Aorta (tissue), 5 donors: ENCODE measurements at regions not wholly inside any gene's neighbourhood (a gene's known extent, or its start where the extent isn't known, plus 50 kb on each side); places are given as distances from the start of the nearest gene placed in this dataset.
"Not testable (repeated sequence)": the region's sequence is repeated elsewhere in the genome, so short reads cannot be mapped to it uniquely, and the experiment has no call there.

Source experiments
- ATAC-seq: fragments of 200-7000 bp; cut with Tn5 transposase; one replicate; pipeline ENCODE4 v1.9.1; 2022; ENCODE audit warnings: moderate library complexity; ENCODE audit not compliant: low FRiP score
- DNase-seq, 2 donors: peaks; one replicate each; pipeline ENCODE4 v3.0.0-alpha.2; 2020
- H3K27ac ChIP-seq, 2 donors: one replicate each; pipeline ENCODE4 v1.5.1; 2013; ENCODE audit warnings: low read length in 2 of 2, mild to moderate bottlenecking in 2 of 2, moderate library complexity in 2 of 2, control low read depth in 1 of 2, inconsistent platforms in 1 of 2, low read depth in 1 of 2
- H3K27me3 ChIP-seq, 2 donors: one replicate each; pipeline ENCODE4 v1.6.1; 2013; ENCODE audit warnings: control low read depth in 1 of 2, low read length in 1 of 2, mild to moderate bottlenecking in 1 of 2, moderate library complexity in 1 of 2; ENCODE audit not compliant: insufficient read depth in 2 of 2, control insufficient read depth in 1 of 2
- H3K36me3 ChIP-seq, 2 donors: one replicate each; pipeline ENCODE4 v1.6.1; 2013; ENCODE audit warnings: control low read depth in 1 of 2, low read length in 1 of 2, mild to moderate bottlenecking in 1 of 2; ENCODE audit not compliant: insufficient read depth in 2 of 2, control insufficient read depth in 1 of 2
- H3K4me1 ChIP-seq, 2 donors: one replicate each; pipeline ENCODE4 v1.6.1; 2013; ENCODE audit warnings: low read length in 2 of 2, control low read depth in 1 of 2, mild to moderate bottlenecking in 1 of 2, moderate library complexity in 1 of 2; ENCODE audit not compliant: insufficient read depth in 2 of 2, control insufficient read depth in 1 of 2
- H3K4me3 ChIP-seq, 2 donors: one replicate each; pipeline ENCODE4 v1.5.1; 2013; ENCODE audit warnings: low read length in 2 of 2, control low read depth in 1 of 2, mild to moderate bottlenecking in 1 of 2
- H3K9me3 ChIP-seq: one replicate; pipeline ENCODE4 v1.6.1; 2013; ENCODE audit warnings: mild to moderate bottlenecking, low read length; ENCODE audit not compliant: control insufficient read depth
- WGBS, 2 donors: extraction: QIAGEN DNeasy Blood & Tissue Kit; methylation state at CpG; one replicate each; pipeline ENCODE4 v1.1.7; 2013; 5-methylcytosine and 5-hydroxymethylcytosine counted together
- intact Hi-C, 2 donors: fragments of 100-400 bp; cut with DNase I; formaldehyde crosslinking; loops; one replicate each; pipeline versions ENCODE4 v1.14.2 to v1.15.0; 2022
- donor health status: healthy with polysubstance abuse.
- donor health status: Bipolar disorder and iron deficiency.
- donor health status: DM: no; HTN: no; CAD: no.
- donor health status: DM: no; HTN: no; CAD: no.
- donor health status: DM: yes; HTN: yes; CAD: no.

DNA sequence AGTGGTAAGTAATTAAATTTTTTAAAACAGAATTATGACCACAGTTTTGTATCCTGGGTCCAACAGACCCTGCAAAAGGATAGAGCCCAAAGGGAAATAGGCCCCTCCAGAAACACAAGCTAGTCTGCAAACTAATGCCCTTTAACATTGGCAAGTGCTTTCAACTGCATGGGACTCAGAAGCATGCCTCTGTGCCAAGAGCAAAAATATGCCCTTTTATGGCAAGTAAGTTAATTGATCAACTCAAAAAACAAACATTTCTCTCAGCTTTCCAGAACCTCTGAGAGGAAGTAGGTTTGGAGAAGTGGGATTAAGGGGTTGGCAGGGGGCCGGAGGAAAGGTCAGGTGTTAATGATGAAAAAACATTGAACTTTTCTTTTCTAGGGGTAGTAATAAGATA lies 186.6 kb upstream of the PRSS1 start:
- DNase-seq (no peak), ATAC-seq (no peak)
- Histone ChIP-seq H3K9me3 (no peaks in the 10 kb centered on the region), H3K27ac (no peak overlapping the region), H3K4me1 (no peaks in the 10 kb centered on the region), H3K27me3 (no peaks in the 10 kb centered on the region), H3K36me3 (no peaks in the 10 kb centered on the region), H3K4me3 (no peak overlapping the region)
- WGBS, 2 donors = 54 to 57% methylated on average over 1 of the region's 1 CpG
- intact Hi-C loops = no loop called here

DNA sequence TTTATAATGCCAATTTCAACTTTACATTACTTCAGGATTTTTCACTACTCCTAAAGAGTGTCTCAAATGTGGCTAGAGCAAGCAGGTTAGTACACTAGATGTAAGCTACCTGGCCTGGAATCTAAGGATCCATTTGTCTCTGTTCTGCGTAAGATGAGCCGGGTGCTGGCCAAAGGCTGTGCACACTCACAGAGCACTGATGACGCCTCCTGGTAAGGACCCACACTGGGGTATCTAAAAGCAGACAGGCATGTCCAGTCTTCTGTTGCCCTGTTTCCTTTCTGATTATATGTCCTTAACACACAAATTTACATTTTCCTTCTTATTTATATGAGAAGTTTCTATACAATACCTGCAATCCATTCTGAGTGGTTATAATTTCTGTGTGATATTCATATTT lies 187.9 kb upstream of the PRSS1 start:
- H3K36me3 ChIP-seq, H3K9me3 ChIP-seq, ATAC-seq, intact Hi-C loops, DNase-seq, H3K27me3 ChIP-seq, H3K4me1 ChIP-seq, H3K4me3 ChIP-seq, H3K27ac ChIP-seq: not testable (repeated sequence)
- WGBS, 2 donors = 86 to 87% methylated on average over 3 of the region's 3 CpGs

DNA sequence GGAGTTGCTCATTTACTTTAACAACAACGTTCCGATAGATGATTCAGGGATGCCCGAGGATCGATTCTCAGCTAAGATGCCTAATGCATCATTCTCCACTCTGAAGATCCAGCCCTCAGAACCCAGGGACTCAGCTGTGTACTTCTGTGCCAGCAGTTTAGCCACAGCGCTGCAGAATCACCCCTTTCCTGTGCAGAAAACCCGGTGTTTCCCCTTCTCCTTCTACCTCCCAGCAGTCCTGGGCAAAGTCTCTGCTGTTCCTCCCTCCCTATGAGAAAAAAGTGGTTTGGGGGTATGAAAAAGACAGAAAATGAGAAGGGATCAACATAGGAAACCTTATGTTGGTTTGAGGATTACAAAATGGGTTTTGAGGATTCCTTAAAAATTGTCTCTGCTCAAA lies 188.5 kb upstream of the PRSS1 start:
- ATAC-seq, H3K36me3 ChIP-seq, H3K9me3 ChIP-seq, H3K27me3 ChIP-seq, H3K4me3 ChIP-seq, intact Hi-C loops, H3K27ac ChIP-seq, H3K4me1 ChIP-seq, DNase-seq: not testable (repeated sequence)
- 84 to 87% methylated on average over 4 to 5 of the region's 6 CpGs for WGBS, 2 donors

DNA sequence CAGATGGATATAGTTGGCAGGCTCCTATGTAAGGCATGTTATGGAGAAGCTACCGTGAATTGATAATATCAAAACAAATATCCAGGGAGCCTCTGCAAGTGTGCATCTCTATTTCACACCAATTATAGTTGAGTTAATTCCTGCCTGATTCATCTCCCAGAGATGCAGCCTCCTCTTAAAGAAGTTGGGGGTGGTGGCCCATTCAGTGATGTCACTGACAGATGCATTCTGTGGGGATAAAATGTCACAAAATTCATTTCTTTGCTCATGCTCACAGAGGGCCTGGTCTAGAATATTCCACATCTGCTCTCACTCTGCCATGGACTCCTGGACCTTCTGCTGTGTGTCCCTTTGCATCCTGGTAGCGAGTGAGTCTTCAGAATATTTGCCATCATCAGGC lies 189.1 kb upstream of the PRSS1 start:
- intact Hi-C loops = no loop called here
- Histone ChIP-seq H3K27me3 (no peaks in the 10 kb centered on the region), H3K36me3 (no peaks in the 10 kb centered on the region), H3K4me3 (no peak overlapping the region), H3K9me3 (no peaks in the 10 kb centered on the region), H3K4me1 (no peaks in the 10 kb centered on the region), H3K27ac (no peak overlapping the region)
- no peak for ATAC-seq
- WGBS, 2 donors = 87 to 88% methylated on average over 2 of the region's 2 CpGs
- DNase-seq = no peak

DNA sequence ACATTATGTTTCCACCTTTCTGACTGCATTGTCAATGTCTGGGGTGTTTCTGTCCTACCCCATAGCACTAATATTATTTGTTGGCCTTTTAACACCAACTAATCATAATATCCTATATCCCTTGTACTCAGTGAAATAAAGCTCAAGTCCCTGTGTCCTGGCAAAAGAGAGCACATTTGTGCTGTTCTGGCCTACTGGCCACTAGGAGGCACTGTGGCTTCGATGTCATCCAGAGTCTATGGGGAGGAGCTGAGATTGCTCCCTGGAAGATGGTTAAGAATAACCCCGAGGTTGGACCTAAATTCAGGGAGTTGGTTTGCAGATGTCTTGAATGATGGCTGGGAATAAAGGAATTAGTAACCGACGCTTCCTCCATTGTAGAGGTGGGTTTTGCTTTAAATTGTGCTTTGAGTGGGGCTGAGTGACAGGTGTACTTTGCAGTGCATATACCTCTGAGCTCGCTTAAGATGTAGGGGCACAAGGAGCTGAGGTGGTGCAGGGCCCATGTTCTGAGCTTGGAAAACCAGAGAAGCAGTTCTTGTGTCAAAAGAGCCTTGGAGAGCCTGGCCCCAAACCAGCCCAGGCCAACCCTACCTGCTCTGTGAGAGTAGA lies 191.2 kb upstream of the PRSS1 start:
- H3K4me3 ChIP-seq = no peak overlapping the region
- WGBS, 2 donors = 39 to 42% methylated on average over 5 of the region's 5 CpGs
- ATAC-seq = no peak

DNA sequence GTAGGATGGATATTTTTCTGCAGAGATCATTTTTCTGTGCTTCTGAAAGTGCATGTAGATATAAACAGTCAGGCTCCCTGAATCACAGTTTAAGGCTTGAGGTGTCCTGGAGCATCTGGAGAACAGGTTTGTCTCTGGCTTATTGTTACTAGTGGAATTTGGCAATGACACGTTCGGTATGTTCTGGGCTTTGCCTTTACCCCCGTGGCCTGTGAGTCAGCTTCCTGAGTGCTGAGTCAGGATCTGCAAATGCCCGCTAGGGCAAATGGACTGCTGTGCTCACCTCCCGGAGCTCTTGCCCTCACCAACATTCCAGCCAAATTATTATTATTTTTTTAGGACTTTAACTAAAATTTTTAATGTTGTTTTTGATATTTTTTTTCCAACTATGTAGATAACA lies 192.5 kb upstream of the PRSS1 start:
- no peaks in the 10 kb centered on the region for H3K27me3 ChIP-seq
- ATAC-seq (peak; percentile 62), DNase-seq (peak; percentile 80 to 81)
- intact Hi-C loops = no loop called here
- H3K4me3 ChIP-seq = no peak overlapping the region
- no peaks in the 10 kb centered on the region for H3K4me1 ChIP-seq
- no peak overlapping the region for H3K27ac ChIP-seq
- H3K9me3 ChIP-seq = no peaks in the 10 kb centered on the region
- WGBS, 2 donors = 2 to 3% methylated on average over 5 of the region's 5 CpGs
- H3K36me3 ChIP-seq = no peaks in the 10 kb centered on the region

More for the DNA sequence above, 191.2 kb upstream of the PRSS1 start:
- H3K36me3 ChIP-seq = no peaks in the 10 kb centered on the region
- DNase-seq = no peak
- H3K9me3 ChIP-seq = no peaks in the 10 kb centered on the region
- intact Hi-C loops = no loop called here
- H3K27ac ChIP-seq = no peak overlapping the region
- no peaks in the 10 kb centered on the region for H3K4me1 ChIP-seq
- no peaks in the 10 kb centered on the region for H3K27me3 ChIP-seq

DNA sequence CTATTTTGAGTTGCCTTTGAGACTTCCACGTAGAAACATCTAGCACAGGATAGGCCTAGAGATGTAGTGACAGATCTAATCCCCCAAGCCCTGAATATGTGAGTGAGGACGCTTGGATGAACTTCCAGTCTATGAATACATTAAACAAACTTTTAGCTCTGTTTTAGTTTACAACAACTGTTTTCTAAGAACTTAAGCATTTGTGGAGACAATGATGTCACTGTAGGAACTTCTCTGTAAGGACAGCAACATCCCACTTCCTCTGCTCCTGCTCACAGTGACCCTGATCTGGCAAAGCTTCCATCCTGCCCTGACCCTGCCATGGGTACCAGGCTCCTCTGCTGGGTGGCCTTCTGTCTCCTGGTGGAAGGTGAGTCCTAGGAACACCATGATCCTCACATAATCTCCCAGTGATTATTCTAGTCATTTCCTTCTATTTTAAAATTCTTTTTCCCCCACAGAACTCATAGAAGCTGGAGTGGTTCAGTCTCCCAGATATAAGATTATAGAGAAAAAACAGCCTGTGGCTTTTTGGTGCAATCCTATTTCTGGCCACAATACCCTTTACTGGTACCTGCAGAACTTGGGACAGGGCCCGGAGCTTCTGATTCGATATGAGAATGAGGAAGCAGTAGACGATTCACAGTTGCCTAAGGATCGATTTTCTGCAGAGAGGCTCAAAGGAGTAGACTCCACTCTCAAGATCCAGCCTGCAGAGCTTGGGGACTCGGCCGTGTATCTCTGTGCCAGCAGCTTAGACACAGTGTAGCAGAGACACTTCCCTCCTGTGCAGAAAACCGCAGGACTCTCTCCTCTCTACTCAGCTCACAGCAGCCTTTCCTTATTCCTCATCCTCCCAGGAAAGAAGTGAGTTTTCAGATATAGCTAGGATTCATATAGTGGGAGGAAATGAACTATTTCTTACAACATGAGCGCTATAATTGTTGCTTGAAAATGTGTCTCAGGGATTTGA lies 194.4 kb upstream of the PRSS1 start:
- ATAC-seq = no peak
- intact Hi-C loops = no loop called here

DNA sequence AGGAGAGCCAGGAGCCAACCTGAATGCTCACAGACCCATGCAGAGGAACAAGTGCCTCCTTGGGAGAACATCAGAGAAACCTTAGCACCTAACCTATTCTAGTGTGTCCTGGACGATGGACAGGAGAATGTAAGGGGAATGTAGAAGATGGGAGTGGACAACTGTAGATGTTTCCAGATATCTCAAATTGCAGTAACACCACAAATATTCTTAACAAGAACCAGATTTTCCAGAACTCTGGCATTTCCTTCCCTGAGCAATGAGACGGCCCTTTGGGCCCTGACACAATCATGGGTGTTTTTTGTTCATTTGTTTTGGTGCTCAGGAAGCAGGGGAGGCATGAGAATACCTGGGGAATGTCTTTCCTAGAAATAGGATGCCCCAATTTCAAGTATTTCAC lies 196.1 kb upstream of the PRSS1 start:
- no peak overlapping the region for H3K4me3 ChIP-seq
- H3K36me3 ChIP-seq = no peaks in the 10 kb centered on the region
- intact Hi-C loops = no loop called here
- H3K4me1 ChIP-seq = no peaks in the 10 kb centered on the region
- no peaks in the 10 kb centered on the region for H3K9me3 ChIP-seq
- no peaks in the 10 kb centered on the region for H3K27me3 ChIP-seq
- DNase-seq (no peak), ATAC-seq (no peak)
- 67 to 76% methylated on average over 2 of the region's 2 CpGs for WGBS, 2 donors
- H3K27ac ChIP-seq = no peak overlapping the region

More for the DNA sequence above, 194.4 kb upstream of the PRSS1 start:
- WGBS, 2 donors = 70 to 73% methylated on average over 10 of the region's 10 CpGs
- no peak overlapping the region for H3K27ac ChIP-seq
- no peaks in the 10 kb centered on the region for H3K36me3 ChIP-seq
- H3K4me1 ChIP-seq = no peaks in the 10 kb centered on the region
- H3K9me3 ChIP-seq = no peaks in the 10 kb centered on the region
- no peaks in the 10 kb centered on the region for H3K27me3 ChIP-seq
- DNase-seq = no peak
- no peak overlapping the region for H3K4me3 ChIP-seq

DNA sequence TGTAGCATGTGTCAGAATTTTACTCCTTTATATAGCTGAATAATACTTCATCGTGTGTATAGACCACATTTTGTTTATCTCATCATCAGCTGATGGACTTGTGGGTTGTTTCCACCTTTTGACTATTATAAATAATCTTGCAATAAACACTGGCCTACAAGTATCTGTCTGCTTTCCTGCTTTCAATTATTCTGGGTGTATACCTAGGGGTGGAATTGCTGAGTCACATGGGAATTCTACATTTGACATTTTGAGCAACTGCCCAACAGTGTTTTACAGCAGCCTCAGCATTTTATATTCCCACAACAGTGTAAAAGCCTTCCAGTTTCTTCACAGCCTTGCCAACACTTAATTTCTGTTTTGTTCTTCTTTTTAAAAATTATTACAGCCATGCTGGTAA lies 200.3 kb upstream of the PRSS1 start:
- WGBS, 2 donors = 69 to 81% methylated on average over 1 of the region's 1 CpG
- H3K9me3 ChIP-seq = no peaks in the 10 kb centered on the region
- intact Hi-C loops = no loop called here
- H3K27me3 ChIP-seq = no peaks in the 10 kb centered on the region
- H3K36me3 ChIP-seq = no peaks in the 10 kb centered on the region
- DNase-seq (no peak), ATAC-seq (no peak)
- no peak overlapping the region for H3K27ac ChIP-seq
- H3K4me3 ChIP-seq = no peak overlapping the region
- H3K4me1 ChIP-seq = no peaks in the 10 kb centered on the region
